NCI-H2196 (cell line): ENCODE measurements at regions not wholly inside any gene's neighbourhood (a gene's known extent, or its start where the extent isn't known, plus 50 kb on each side); places are given as distances from the start of the nearest gene placed in this dataset.
"Not testable (repeated sequence)": the region's sequence is repeated elsewhere in the genome, so short reads cannot be mapped to it uniquely, and the experiment has no call there.

Experiments used
- DNase-seq: peaks from one replicate; lab custom pipeline; 2025; ENCODE audit not compliant: unreplicated experiment; lab: John Stamatoyannopoulos, UW

DNA sequence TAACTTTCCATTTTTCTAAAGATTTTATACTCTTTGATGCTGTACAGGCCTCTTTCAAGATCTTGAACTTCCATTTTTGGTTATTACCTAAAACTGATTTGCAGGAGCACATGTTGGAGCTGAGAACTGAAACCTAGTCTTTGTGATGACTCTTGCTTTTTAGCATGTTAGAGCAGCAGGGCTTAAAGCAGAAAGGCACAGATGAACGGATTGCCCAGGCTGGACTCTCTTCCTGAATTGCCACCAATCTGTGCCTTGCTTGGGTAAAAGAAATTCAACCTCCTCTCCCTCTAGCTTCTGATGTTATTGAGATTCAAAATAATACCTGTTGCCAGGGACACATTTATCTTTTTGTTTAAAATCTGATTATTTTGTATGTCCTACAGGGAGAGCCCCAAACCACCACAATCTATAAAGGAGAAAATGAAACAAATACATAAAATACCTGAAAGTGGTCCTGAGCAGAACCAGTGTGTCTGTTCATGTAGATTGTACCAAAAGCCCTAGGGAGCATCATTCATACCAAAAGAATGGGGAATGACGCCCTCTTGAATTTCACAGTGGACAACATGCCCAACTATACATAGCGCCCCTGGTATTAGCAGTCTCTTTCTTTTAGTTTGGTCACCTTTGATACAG, 277.0 kb upstream of the MAP2 start:
- no peak for DNase-seq

DNA sequence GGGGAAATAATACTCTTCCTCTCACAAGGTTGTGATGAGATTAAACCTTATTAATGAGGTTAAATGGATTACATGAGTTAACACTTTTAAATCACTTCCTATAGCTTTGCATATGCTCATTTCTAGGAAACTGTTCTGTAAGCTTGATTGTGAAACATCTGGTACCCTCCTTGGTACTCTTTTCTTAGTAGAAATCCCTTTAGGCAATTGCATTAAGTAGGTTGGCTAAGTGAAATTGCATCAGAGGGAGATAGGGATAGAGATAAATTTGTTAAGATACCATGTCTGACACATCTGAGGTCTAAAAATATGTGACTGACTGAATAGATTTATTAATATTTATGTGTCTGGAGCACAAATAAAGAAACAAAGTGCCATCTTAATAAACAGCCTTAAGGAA, 275.9 kb upstream of the MAP2 start:
- DNase-seq = no peak

DNA sequence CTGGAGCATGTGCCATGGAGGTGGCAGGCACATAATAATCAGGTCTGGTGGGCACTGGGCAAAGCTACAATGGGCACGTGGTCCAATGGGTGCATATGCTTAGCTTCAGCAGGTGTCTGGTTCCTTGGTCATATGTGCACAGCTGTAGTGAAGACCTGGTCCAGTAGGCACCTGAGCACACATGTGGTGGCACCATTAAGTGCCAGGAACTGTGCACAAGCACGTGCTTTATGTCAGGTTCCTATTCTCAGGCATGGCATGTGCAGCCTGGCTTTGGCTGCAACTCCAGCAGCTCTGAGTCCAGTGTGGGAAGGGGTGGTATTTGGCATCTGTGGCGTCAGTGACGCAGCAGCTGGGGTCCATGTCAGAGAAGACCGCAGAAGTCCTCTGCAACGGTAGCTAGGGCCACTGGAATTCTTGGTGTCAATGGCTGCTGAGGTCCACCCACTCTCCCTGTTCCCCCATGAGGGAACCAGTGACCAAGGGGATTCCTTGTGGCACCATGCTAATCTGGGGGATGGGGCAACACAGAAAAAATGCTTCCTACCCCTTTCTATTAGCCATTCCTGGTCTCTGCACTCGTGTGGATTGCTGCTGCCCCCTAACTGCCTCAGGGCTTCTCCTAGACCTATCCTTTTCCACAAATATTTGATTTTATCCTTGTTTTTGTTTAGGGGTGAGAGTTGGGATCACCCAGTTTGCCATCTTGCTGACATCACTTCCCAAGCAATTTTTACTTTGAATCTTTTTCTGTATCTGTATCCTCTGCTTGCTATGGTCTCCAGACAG, 262.9 kb upstream of the MAP2 start:
- no peak for DNase-seq

DNA sequence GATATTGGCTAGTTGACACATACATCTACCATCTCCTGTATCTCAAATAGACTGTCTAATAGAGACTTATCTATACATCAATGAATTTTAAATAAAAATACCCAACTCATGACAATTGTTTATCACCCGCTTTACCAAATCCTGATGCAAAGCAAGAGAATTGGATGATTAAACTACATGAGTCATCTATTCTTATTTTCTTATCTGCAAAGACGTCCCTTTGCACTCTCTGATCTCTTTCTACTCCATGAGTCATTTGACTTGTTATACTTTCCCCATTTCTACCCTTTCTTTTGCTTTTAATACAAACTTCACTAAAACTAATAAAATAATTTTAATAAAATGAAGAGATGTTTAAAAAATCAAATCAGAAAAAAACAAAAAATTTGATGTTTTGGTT, 261.7 kb upstream of the MAP2 start:
- no peak for DNase-seq

DNA sequence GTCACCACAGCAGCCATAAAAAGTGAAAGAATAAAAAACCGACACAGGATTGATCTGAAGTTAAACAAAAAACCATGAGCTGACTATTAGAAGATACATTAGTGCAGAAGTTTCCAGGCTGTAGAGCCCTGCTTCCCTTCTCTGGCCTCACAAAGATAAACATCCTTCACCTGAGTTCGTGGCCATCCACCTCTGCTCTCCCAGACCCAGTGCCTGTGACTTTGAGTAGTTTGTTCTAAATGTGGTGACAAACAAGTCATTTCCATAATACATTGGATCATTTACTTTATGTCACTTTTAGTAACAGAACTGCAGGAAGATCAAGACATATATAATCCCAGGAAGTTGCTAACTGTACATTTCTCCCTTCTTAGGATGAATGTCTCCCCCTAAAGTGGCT, 241.9 kb upstream of the MAP2 start:
- DNase-seq = no peak

DNA sequence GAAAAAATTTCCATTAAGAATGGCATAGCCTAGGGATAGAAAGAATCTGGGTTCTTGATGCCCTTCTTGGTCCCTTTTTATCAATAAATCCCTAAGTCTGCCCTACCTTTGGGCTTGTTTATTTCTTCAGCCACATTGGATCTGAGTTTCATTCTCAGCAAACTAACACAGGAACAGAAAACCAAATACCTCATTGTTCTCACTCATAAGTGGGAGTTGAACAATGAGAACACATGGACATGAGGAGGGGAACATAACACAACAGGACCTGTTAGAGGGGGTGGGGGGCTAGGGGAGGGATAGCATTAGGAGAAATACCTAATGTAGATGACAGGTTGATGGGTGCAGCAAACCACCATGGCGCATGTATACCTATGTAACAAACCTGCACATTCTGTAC, 237.0 kb upstream of the MAP2 start:
- DNase-seq = peak; percentile 32

DNA sequence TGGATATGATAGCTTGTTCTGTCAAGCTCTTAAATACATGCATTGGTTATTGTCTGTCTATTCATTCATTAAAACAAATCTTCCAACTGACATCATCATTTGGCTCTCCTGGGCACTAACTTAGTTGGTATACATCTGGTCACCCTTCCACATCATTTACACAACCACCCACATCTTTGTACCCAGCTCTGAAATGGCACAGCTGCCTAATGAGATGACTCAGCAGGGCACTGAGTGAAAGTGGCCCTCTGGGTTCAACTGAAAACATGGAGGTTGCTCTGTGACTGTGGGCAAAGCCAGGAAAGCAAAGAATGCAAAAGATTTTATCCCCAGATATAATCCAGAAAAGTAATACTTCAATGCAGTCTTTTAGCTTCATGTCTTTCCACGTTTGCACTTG, 234.0 kb upstream of the MAP2 start:
- DNase-seq = no peak

DNA sequence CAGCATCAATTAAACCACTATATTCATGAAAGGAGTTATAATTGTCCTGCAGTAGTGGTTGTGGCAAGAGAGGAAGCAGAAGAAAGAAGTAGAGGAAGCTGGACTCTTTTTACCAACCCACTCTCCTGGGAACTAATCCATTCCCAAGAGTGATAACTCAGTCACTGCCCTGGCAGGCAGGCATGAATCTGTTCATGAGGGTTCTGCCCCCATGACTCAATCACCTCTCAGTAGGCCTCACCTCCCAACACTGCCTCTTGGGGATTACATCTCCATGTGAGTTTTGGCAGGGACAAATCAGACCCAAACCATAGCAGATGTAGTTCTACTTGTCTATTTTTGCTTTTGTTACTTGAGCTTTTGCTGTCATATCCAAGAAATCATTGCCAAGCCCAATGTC, 232.7 kb upstream of the MAP2 start:
- no peak for DNase-seq

DNA sequence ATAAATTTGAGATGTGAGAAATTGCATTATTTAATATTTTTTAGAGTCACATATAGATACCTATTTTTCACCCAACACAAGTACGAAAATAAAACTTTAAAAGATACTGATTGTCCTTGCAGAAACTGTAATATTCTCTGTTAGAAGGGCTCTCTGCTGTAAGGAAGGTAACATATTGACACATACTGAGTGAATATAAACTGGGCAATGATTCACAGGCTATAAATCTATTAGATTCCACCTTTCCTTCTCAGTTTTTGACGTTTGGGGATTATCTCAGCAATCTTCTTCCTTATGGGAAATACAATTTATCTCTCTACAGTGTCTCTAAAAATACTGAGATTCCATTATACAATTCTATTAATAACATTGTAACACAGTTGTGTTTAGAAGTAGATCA, 229.1 kb upstream of the MAP2 start:
- no peak for DNase-seq

DNA sequence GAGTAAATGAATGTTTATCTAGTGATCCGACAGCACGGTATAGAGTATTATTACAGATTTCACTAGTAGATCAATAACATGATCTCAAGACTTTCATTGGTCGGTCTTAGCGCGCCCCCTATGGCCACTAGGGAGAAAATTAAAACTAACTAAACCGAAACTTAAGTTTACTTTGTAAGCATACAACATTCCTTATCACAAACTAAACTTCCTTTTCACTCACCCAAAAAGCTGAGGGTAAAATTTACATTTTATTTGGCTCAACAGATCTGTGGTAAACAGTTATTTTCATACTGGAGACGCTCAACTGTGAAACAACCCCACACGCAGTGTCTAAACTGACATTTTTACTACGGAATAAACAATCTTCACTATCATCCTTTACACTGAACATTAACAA, 215.6 kb upstream of the MAP2 start:
- DNase-seq = no peak

DNA sequence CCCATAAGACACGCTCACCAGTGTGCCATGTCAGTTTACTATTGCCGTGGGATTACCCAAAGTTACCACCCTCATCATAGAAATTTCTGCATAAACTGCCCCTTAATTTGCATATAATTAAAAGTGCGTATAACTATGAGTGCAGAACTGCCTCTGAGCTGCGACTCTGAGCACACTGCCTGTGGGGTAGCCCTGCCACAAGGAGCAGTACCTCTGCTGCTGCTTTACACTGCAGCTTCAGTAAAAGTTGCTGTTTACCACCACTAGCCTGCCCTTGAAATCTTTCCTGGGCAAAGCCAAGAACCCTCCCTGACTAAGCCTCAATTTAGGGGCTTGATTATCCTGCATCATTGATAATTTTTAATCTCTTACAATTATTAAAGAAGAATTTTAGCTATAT, 213.9 kb upstream of the MAP2 start:
- no peak for DNase-seq

DNA sequence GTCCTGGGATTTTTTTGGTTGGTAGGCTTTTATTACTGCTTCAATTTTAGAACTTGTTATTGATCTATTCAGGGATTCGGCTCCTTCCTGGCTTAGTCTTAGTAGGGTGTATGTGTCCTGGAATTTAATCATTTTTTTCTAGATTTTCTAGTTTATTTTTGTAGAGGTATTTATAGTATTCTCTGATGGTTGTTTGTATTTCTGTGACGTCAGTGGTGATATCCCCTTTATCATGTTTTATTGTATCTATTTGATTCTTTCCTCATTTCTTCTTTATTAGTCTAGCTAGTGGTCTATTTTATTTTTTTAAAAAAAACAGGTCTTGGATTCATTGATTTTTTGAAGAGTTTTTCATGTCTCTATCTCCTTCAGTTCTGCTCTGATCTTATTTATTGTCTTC, 193.3 kb upstream of the MAP2 start:
- no peak for DNase-seq

DNA sequence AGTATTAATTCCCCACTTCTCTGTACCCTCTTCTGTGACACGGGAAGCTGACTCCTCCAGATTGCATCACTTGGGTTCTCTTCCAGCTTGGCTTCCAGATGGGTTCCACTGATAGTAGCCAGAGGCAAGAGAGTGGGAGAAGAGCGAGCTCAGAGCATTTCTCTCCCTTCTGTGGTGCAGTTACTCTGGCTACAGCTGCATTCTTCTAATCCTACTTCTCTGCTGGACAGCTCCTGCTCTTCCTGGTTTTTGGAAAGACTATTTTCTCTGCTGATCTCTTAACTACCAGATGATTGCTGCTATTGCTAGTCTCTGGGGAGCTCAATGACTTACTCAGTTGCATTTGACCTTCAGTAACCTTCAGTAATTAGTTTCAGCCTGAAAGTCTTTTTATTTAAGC, 187.5 kb upstream of the MAP2 start:
- no peak for DNase-seq

DNA sequence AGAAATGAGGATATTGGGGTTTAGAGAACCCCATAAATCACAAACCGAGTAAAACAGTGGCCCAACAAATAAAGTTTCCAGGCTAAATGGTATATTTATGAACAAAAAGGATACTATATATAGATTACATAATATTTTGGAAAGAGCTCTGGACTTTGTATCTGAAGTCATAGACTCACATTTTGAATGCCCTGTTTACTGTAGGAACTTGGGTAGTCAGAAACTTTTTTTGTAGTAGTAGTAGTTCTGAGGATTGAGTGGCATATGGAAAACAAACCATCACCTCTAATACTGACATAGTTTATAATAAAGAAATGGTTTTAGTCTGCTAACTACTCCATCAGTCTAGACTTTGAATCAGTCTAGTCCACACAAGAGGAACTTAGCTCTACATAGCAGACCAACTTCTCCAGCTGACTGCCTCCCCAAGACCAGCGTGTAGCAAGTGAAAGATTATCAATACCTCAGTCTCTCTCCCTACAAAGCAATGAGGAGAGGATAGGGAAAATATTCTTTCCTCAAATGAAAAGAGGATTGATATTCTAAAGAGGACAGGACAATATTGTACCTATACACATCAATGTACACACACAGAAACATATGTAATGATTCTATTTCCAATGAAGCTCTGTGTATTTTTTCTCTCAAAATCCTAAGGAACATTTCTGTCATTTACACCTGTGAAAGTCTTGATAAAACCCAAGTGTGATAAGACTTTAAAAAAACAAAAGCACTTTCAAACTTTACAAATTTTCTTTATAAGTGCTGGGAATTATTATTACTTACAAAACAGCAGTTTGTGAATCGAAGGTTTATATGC, 184.9 kb upstream of the MAP2 start:
- no peak for DNase-seq

DNA sequence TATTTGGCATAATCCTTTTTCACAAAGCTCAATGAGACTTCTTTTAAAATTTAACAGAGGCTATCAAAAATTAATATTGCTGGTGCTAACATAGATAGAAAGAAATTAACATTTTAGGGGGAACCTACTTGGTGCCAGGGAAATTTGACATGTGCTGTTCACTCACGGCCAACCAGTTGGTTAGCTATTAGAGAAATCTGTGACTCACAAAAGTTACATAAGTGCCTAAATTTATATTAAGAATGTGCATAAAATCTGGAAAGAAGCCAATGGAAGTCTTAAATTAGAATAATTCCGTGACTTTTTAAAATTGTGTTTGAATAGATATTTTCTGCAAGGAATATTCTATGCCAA, 184.3 kb upstream of the MAP2 start:
- no peak for DNase-seq

DNA sequence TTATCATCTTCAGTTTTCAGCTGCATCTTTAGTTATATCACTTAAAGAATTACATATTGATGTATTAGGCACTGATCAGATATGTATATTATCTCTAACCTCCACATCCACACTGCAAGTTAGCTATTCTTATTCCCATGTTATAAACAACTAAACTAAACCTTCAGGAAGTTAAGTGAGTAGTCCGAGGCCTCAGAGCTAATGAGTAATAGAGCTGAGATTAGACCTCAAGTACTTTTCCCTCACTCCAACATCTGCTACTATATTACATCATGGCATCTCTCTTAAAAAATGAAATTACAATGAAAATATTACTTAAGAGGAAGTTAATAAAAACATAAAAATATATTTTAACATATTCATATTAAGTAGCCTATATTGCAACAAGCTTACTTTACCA, 183.6 kb upstream of the MAP2 start:
- no peak for DNase-seq

DNA sequence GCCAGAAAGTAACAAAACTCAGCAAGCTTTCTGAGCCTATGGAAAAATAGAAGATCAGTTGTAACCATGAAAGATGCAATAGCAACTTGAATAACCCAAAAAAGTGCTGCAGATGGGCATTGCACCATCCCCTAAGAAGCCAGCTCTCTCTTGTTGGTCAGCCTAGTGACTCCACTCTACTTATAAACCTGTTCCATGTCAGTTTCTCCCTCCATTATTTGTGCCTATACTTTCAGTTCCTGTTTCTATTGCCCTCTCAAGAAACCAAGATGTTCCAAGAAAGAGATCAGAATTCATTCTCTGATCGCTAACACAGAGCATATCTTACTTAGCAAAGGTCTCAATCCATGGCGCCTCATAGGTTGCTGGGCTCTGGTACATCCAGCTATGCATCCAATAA, 170.3 kb upstream of the MAP2 start:
- no peak for DNase-seq

DNA sequence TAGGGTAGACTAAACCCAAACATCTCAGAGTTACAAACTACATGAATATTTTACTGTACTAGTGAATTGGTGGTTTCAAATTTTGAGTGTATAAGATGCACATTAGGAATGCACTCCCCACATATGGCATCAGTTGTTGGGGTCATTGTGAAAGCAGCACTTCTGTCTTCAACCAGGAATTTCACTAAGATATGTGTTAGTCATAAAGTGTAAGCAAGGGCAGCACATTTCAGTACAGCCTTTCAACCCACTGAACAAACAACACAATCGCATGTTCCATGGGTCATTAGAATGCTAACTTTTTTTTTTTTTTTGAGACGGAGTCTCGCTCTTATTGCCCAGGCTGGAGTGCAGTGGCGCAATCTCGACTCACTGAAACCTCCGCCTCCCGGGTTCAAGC, 164.1 kb upstream of the MAP2 start:
- no peak for DNase-seq

DNA sequence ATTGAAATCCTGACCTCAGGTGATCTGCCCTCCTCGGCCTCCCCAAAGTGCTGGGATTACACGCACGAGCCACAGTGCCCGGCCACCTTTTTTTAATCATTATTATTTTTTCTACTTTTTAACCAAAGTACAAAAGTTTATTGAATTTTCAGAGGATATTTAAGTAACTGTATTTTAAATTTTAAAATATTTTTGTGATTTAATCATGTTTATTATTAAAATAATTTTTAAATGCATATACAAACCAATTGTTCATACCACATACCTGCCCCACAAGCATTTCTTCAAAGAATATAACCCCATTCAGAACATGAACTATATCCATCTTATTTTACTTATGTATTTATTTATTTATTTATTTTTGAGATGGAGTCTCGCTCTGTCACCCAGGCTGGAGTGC, 163.6 kb upstream of the MAP2 start:
- no peak for DNase-seq

DNA sequence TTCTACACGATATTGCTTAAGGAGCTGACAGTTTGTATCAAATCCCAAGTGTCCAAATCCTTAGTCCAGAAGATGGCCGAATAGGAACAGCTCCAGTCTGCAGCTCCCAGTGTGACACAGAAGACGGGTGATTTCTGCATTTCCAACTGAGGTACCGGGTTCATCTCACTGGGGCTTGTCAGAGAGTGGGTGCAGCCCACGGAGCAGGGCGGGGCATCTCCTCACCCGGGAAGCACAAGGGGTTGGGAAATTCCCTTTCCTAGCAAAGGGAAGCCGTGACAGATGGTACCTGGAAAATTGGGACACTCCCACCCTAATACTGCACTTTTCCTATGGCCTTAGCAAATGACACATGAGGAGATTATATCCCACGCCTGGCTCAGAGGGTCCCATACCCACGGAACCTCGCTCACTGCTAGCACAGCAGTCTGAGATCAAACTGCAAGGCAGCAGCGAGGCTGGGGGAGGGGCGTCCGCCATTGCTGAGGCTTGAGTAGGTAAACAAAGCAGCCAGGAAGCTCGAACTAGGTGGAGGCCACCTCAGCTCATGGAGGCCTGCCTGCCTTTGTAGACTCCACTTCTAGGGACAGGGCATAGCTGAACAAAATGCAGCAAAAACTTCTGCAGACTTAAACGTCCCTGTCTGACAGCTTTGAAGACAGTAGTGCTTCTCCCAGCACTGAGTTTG, 162.3 kb upstream of the MAP2 start:
- not testable (repeated sequence) for DNase-seq

DNA sequence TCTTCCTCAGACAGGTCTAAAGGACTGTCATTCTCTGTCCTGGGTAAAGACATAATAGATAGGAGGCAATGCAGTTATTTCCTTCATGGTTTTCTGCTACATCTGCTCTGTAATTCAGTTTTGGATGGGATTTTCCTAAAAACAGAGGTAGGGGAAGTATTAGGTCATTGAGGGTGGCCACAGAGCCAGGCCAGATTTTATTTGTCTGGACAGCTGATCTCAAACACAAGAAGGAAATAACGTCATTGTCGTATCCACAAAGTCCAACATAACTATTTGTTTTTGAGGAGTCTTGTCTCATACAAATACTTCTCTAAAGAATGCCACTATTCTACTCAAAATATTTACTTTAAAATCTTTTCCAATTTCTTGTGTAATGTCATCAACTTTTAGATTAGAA, 154.8 kb upstream of the MAP2 start:
- no peak for DNase-seq

DNA sequence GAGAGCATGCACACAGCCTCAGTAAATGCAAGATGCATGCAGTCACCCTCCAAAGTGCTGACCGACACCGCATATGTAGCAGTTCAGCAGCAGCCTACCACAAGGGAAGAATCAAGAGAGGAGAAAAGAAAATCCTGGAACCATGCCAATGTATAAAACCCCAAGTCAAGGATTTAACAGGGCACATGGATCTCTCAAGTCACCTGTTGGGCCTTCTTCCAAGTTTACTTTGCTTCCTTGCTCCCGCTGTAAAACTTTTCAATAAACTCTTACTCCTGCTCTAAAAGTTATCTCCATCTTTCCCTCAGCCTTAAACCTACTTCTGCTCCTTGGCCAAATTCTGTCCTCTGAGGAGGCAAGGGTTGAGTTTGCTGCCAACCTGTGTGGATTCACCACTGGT, 147.8 kb upstream of the MAP2 start:
- no peak for DNase-seq
